ENCODE measurements at regions not wholly inside any gene's neighbourhood (a gene's known extent, or its start where the extent isn't known, plus 50 kb on each side); places are given as distances from the start of the nearest gene placed in this dataset.

GRCh38 chr4:23369331-23369730, 520.5 kb downstream of the PPARGC1A start:
- TF ChIP-seq EZH2 (IDR thresholded peaks at IDR 0.05) (no peak), POLR2AphosphoS5 (IDR thresholded peaks at IDR 0.05; ENCODE audit: borderline replicate concordance, low read depth, low read length) (no peak)
